ENCODE measurements at regions not wholly inside any gene's neighbourhood (a gene's known extent, or its start where the extent isn't known, plus 50 kb on each side); places are given as distances from the start of the nearest gene placed in this dataset.

DNA sequence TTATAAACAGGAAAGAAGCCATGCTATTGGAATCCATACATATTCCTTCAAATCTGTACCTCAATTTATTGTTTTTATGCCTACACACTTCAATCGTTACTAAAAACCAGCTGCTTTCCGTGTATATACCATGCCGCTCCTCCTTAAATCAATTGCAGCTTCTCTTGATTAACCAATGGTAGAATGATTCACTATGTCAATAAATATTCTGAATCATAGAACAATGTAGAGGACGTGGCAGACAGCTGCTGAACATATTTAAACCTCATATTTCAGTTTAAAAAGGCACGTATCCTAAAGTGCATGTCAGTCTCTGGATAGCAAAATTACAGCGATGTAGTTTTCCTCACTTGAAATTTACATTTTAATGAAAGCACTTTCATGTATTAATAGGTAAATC lies 100.4 kb downstream of the MRPL39 start:
- POLR2A ChIA-PET (ENCODE audit: partially characterized antibody): no interaction called here

More for the DNA sequence above, 100.4 kb downstream of the MRPL39 start:
- Histone ChIP-seq H4K8ac (ENCODE audit: extremely low read depth, insufficient read depth, low read length) (no peak overlapping the region), H3K27me3 (replicated peaks in 1 of 4; ENCODE audit: control insufficient read depth in 3 of 4, extremely low read depth in 1 of 4, insufficient read depth in 3 of 4, low read length in 3 of 4) (no peaks in the 10 kb centered on the region), H3K36me3 (ENCODE audit: control insufficient read depth in 2 of 4, insufficient read depth in 4 of 4, low read length in 3 of 4) (no peaks in the 10 kb centered on the region), H3K79me1 (ENCODE audit: low read depth, low read length) (no peaks in the 10 kb centered on the region), H3K23ac (ENCODE audit: insufficient read length) (no peak overlapping the region), H3K79me2 (ENCODE audit: control insufficient read depth in 1 of 2, insufficient read depth in 2 of 2, low read length in 2 of 2) (no peaks in the 10 kb centered on the region), H2BK15ac (ENCODE audit: low read length) (no peak overlapping the region), H2BK20ac (ENCODE audit: low read length) (no peak overlapping the region), H3K27ac (ENCODE audit: low read depth, low read length) (no peak overlapping the region), H2AK5ac (ENCODE audit: low read depth, low read length) (no peak overlapping the region), H3K4me3 (ENCODE audit: extremely low read depth in 1 of 4, insufficient read depth in 2 of 4, low read depth in 3 of 4, low read length in 4 of 4) (no peak overlapping the region), H3K4me2 (ENCODE audit: insufficient read depth in 1 of 2, low read depth in 2 of 2, low read length in 2 of 2) (no peak overlapping the region), H2AFZ (ENCODE audit: low read length) (no peak overlapping the region), H3K56ac (replicated peaks; ENCODE audit: insufficient read length, low read depth, low read length) (no peak overlapping the region), H3K4ac (replicated peaks; ENCODE audit: insufficient read length, low read depth, low read length) (no peak overlapping the region), H3K9ac (replicated peaks in 1 of 4; ENCODE audit: extremely low read depth in 1 of 4, low read depth in 3 of 4, low read length in 3 of 4) (no peak overlapping the region), H4K91ac (replicated peaks; ENCODE audit: insufficient read length, low read length) (no peak overlapping the region), H4K5ac (ENCODE audit: insufficient read length, low read depth, low read length) (no peak overlapping the region), H3K18ac (ENCODE audit: extremely low read depth, low read length) (no peak overlapping the region), H4K20me1 (replicated peaks in 1 of 2; ENCODE audit: control insufficient read depth in 1 of 2, insufficient read depth in 2 of 2, low read length in 2 of 2) (no peaks in the 10 kb centered on the region), H2BK12ac (ENCODE audit: low read depth, low read length) (no peak overlapping the region), H3K14ac (ENCODE audit: insufficient read length) (no peak overlapping the region), H3K4me1 (replicated peaks in 1 of 4; ENCODE audit: control insufficient read depth in 3 of 4, insufficient read depth in 4 of 4, low read length in 3 of 4) (no peaks in the 10 kb centered on the region), H2BK5ac (ENCODE audit: low read depth, low read length) (no peak overlapping the region), H2BK120ac (replicated peaks; ENCODE audit: low read depth, low read length) (no peak overlapping the region), H3K9me3 (ENCODE audit: insufficient read depth in 2 of 2, low read depth in 1 of 2, low read length in 1 of 2) (no peaks in the 10 kb centered on the region), H3K23me2 (ENCODE audit: low read depth, low read length) (no peaks in the 10 kb centered on the region)
- CTCF ChIA-PET (ENCODE audit: partially characterized antibody): interaction anchor here (0.9 to 2.4 kb wide), 9 partner anchors 9 to 224 kb away, joined by 3 to 10 read pairs (median 4); no protein-coding TSS in a partner anchor
- 83% methylated on average over 6 of the region's 6 CpGs; no CpG with 5 or more reads in 1 of the 2 experiments for WGBS, 2 experiments (ENCODE audit: extremely low coverage in 1 of 2, insufficient coverage in 1 of 2, insufficient read length in 1 of 2, insufficient replicate concordance in 2 of 2, low coverage in 1 of 2, low lambda C conversion rate in 2 of 2, missing lambda C conversion rate in 1 of 2)
- no peak for FAIRE-seq
- DNase-seq (ENCODE audit: low read depth in 1 of 2, low spot score in 2 of 2): no peak
- TF ChIP-seq RXRA (IDR thresholded peaks at IDR 0.05; ENCODE audit: insufficient read depth, low read depth, low read length) (no peak), SIN3A (conservative IDR thresholded peaks at IDR 0.05 in 1 of 2, IDR thresholded peaks at IDR 0.05 in 1 of 2; ENCODE audit: low read depth in 1 of 2, low read length in 2 of 2) (no peak), RNF2 (IDR thresholded peaks at IDR 0.05; ENCODE audit: borderline replicate concordance, low read depth, low read length, missing control alignments, poor library complexity, severe bottlenecking) (no peak), BCL11A (IDR thresholded peaks at IDR 0.05; ENCODE audit: low read depth in 2 of 2, low read length in 2 of 2) (no peak), SIX5 (IDR thresholded peaks at IDR 0.05; ENCODE audit: low read depth, low read length) (no peak), POLR2A (IDR thresholded peaks at IDR 0.05; ENCODE audit: control extremely low read depth in 1 of 2, low read depth in 2 of 2, low read length in 2 of 2) (no peak), TAF7 (optimal IDR thresholded peaks at IDR 0.05; ENCODE audit: borderline replicate concordance, low read depth, low read length) (no peak), CBX5 (IDR thresholded peaks at IDR 0.05; ENCODE audit: low read depth, low read length) (no peak), CBX8 (IDR thresholded peaks at IDR 0.05; ENCODE audit: borderline replicate concordance, low read depth, low read length) (no peak), CHD2 (IDR thresholded peaks at IDR 0.05; ENCODE audit: low read length) (no peak), CEBPB (IDR thresholded peaks at IDR 0.05; ENCODE audit: low read depth, low read length) (no peak), RFX5 (IDR thresholded peaks at IDR 0.05; ENCODE audit: borderline replicate concordance, low read depth, low read length) (no peak)
- TF ChIP-seq, protein P1, sequence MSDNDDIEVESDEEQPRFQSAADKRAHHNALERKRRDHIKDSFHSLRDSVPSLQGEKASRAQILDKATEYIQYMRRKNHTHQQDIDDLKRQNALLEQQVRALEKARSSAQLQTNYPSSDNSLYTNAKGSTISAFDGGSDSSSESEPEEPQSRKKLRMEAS (IDR thresholded peaks at IDR 0.05): no peak
